HG02571 (cell line): ENCODE measurements at regions not wholly inside any gene's neighbourhood (a gene's known extent, or its start where the extent isn't known, plus 50 kb on each side); places are given as distances from the start of the nearest gene placed in this dataset.

Experiments
- ATAC-seq: cut with Tn5 transposase; IDR thresholded peaks from one replicate; pipeline ENCODE4 v1.9.1; 2021; ENCODE audit warnings: mild to moderate bottlenecking, moderate library complexity; ENCODE audit not compliant: unreplicated experiment

DNA sequence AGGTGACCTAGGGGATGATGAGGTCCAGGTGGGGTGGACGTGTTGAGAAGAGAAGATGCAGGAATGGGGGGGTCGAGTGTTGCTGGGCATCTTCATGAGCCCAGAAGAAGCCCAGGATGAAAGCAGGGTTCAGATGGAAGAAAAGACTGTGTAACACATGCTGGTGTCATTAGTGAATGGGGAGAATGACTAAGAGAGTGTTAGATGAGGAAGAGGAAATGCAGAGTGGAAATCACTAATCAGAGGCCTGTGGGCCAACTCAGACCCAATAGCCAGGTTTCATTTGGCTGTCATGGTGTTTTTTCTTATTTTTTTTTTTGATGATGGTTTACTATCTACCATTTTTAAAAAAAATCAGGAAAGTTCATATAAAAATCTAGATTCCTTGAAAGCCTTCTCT, 180.8 kb upstream of the CAMK1G start:
- ATAC-seq: no peak

DNA sequence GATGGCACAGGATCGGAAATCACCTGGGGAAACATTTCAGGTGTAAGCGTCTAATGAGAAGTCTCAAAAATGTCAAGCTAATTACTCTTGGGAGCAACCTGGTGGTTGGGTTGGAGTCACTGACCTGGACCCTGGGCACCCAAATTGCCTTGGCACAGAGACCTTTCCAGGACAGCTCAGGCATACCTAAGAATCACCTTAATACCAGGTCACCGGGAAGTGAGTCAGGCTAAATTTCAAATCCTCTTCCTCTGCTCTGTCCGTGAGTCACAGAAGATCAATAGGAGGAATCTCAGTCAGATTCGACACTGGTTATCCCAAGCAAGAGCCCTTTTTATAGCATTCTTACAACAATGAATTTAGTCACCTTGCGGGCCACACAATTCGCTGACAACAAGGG, 179.6 kb upstream of the CAMK1G start:
- no peak for ATAC-seq

DNA sequence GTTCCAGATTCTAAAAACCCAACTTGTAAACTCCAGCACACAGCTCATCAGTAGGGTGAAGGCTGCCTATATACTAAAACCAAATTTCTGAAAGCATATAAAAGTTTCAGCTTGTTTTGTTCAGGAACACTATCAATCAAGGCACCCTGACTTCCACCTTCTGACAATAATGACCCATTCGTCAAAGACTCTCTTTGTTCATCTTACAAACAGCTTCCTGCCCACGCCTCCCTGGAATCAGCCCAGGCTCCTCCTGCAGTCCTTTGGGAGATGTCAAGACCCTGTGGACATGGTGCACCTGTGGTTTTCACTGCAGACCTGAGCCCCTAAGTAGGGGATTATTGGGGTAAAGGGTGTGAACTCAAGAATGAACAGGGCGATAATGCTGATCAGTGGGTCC, 178.9 kb upstream of the CAMK1G start:
- ATAC-seq: no peak

DNA sequence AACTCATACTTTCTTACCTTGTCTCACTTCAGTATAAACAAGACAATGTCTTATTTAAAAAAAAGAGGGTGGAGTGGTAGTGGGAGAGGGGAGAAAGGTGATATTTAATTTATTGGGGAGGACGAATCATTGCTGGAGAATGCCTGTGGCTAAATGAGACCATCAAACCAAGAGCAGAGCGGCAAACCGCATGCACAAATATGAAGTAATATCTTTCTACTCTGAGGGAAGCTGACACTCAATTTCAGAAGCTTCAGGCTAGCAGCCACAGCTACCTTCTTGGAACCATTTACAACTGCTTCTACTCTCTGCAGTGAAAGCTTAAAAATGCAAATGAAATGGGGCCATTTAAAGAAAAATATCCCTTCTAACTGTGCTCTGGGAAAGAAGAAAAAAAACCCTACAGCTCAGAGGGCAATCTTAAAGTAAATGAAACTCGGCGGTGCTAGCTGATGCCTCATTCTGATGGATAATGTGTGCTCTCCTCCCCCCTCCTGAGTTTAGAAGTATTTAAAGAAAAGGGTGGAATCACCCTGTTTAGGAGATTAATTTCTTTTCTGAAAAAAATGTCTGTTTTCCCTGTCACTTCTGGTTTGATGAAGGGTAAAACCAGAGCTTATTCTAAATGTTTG, 178.2 kb upstream of the CAMK1G start:
- ATAC-seq: no peak

DNA sequence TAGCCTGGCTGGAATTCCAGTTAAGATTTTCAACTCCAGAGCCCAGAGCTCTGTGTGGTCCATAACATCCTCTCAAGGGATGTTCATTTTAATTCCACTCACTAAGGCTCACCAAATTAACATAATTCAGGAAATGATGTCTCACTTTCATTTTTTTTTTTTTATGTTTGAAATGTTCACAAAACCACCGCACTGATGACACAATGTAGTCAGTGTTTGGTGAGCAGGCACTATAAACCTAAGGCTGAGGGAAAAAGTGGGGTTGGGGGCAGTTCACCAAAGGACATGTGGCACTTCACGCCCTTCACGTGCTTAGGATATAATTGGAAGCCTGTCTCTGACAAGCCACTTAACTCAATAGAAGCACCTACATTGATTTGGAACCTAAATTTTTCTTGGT, 177.3 kb upstream of the CAMK1G start:
- ATAC-seq: no peak

DNA sequence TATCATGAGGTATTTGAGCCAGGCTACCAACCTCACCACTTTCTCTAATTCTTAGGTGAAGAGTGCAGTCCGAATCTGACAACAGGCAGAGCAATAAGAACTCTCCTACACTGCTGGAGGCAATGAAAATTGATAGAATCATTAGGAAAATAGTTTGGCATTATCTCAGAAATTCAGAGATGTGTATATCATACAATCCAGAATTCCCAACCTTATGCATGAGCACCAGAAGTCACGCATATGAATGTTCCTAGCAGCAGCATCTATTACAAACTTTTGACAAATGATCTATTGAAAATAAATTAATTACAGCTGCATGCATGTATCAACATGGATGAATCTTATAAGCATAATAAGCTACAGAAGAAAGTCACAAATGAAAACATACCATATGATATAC, 176.9 kb upstream of the CAMK1G start:
- ATAC-seq: no peak

DNA sequence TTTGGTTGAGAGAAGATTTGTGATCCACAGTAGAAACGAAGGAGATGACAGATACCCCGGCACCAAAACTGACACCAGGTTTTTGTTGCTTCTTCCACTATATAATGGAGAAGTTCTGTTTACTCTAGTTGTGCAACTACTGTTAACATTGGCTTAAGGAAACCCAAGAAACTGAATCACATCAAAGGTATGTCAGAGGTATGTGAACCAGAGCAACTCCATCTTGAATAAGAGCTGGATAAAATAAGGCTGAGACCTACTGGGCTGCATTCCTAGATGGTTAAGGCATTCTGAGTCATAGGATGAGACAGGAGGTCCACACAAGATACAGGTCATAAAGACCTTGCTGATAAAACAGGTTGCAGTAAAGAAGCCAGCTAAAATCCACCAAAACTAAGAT, 173.7 kb upstream of the CAMK1G start:
- no peak for ATAC-seq

DNA sequence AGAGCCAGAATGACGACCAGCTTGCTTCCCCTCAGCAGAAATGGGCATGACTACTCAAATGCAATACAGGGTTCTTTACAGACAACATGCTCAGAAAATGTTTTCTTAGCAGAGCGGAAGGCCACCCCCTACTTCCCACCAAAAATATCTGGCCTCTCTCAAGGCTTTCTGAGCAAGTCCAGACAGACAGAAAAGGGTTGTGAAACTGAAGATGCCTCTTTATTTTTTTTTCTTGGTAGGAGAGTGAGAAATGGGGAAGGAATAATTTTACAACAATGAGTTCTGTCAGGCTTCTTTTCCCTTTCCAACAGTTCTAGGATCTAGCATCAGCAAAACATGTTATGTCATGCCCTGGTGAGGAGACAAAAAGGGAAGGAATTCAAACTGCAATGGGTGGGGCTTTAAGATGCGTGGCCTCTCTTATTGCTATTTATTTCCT, 172.0 kb upstream of the CAMK1G start:
- ATAC-seq: no peak

DNA sequence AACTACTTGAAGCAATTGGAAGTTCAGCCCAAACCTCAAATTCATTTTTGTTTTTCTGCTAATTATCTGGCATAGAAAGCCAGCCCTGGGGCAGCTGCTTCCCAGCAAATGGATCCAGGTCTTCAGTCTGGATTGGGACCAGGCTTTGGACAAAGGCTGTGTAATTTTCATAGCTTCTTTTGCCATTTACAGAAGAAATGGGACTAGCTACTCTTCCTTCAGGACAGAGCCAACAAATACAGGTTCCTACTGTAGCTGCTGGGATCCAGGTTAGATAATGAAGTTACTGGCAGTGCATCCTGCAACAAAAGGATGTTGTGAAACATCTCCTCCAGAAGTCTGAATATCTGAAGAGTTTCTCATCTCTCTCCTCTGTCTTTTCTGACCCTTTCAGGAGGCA, 171.5 kb upstream of the CAMK1G start:
- ATAC-seq: no peak

DNA sequence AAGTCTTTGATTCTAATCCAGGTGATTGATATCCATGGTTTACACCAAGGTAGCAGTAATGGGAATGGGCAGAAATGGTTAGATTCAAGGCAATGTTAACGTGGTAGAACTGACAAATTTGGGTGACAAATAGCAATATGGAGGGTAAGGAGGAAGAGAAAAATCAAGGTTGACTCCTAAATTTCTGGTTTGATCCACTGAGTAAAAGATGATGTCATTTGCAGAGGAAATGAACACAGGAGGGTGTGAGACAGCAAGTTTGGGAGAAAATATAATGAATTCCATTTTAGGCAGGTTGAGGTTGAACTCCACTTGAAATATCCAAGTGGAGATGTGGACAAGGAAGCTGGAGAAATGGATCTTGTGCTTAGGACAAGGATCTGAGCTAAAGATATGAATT, 170.9 kb upstream of the CAMK1G start:
- ATAC-seq: no peak

DNA sequence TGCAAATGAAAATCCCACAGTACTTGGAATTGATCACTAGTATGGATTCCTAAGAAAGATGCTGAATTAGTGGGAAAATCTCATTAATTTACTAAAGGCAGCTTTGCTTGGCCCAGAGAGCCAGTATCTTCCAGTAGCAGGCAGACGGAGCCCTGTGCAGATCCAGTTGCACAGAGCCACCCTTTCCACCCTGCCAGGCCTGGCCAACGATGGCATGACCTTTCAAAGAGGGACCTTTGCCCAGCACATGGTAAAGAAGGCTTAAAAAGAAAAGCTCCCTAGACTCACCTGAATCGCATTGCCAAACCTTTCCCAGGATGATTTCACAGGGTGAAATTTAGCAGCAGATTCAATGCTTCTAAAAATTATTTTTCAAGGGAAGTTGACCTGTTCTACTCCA, 170.5 kb upstream of the CAMK1G start:
- ATAC-seq: no peak

DNA sequence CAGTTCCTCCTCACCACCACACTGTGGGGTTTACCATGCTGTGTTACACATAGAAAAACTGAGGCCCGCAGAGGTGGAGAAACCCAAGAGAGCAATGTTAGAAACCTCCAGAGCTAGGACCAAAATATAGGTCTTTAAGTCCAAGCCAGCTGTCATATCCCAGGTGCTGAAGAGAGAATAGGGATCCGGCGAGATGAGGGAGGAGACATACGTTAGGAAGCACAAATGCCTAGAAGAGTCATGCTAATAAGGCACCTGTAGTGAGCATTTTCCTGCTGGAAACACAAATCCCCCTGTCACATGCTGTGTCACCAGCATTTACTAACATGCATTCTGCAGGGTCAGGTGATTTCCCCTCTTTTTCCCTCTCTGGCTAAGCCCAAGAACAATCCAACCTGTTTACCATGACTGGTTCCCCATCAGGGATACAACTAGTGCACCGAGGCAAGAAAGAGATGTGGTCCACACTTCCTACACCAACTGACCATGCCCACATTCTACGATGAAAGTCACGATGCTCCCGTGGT, 168.6 kb upstream of the CAMK1G start:
- no peak for ATAC-seq

DNA sequence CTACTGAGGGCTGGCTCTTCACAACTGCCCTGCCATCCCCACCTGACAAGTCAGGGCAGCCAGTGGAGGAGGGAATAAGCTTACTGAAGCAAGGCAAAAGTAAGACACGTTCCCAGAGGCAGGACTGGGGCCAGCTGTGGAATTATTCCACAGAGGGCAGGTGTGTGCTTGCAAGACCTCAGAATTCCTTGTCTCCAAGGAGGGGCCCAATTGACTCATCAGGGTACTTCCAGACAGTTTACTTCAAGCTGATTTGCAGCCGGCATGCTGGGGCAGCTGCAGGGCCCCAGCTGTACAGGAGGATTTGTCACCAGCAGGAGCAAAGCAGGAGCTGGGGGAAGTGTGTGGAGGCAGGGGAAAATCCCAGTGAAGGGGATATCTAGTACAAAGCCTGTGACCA, 167.5 kb upstream of the CAMK1G start:
- no peak for ATAC-seq

DNA sequence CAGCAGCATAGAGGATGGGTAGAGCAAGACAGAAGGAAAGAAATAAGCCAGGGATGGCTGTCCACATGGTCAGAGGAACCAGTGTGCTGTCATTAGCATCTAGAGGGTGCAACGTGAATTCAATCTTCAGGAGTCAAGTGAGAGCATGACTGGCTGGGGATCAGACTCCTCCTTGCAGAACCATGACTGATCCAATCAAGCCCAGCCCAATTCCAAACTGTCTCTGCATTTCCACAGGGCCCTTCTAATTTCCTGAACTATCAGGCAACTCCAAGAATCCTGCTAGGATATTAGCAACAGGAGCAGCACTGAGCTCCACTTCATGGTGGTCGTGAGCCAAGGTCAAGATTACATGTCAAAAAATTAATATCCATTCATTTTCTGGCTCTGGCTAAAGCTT, 166.8 kb upstream of the CAMK1G start:
- no peak for ATAC-seq

DNA sequence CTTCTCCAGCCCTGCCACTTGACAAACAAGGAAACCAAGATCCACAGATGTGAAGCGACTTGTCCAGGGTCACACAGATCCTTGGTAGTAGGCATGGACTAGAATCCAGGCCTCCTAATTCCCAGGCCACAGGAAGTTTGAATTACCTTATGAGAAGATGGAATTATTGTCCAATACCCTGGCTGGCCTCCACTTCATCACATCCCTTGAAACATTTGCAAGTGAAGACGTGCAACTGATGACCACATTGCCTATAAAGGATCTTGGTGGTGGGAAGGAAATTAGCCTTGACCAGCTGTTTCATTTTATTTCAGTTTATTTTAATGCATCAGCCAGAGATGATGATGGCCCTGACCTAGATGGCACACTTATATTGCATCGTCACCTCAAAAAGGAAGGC, 165.8 kb upstream of the CAMK1G start:
- ATAC-seq: no peak

DNA sequence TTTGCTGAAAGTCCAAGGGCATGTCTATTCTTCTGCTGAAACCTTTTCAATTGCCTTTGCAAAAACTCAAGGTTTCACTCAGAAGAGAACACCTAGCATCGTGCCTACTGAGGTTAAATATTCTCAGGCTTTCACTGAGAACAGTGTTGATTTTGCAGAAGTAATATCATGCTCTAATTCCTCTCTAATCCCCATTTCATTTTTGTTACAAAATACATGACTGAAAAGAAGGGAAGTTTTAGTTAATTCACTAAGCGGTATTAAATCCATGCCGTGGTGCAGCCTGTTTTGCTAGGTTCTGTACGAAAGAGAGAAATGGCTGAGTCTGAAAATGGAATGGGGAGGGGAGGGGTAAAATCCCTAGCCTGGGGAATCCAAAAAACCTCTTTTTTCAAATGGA, 163.2 kb upstream of the CAMK1G start:
- ATAC-seq: no peak

DNA sequence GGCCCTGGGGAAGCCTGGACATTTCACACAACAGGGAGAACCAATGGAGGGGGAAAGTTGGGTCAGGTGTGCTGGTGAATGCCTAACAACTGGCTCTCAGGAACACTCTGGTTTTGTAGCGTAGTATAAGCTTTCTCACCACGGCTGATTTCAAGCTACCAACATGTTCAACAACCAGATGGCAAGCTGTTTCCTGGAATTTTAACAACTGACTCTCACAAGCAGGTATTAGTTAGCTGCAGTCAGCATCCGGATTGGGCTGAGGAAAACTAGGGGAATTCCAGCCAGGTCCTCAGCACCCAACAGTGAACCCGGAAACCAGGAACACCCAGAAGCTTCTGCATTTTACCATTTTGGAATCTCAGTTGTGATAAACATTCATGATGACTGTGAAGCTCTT, 162.3 kb upstream of the CAMK1G start:
- no peak for ATAC-seq

DNA sequence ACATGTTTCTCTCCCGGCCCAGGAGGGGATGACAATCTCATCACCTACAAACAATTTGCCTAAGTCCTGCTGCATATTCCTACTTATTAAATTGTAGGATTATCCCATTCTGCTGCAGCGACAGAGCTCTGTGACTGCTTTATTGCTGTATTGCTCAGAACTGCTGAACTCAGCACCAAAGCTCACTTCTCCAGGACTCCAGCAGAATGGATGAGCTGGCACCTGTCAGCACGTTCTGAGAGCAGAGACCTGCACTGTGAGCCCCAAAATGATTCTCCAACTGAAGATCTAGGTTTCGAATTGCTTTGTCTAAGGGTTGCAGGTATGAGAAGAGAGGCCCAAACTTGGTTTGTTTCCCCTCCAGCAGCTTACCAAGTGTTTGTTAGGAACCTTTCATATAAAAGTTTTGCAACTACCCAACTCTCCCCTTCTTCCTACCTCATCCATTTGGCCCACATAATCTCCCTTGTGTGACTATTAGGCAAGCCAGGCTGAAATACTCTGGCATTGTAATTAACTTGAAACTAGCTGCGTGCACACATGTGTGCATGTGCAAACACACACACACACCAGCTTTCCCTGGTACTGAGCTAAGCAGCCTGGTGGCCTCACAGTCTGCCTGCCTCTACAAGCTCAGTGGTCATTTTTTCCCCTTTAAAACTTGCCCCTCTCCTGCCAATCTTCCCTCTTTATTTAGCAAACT, 161.4 kb upstream of the CAMK1G start:
- ATAC-seq: no peak

DNA sequence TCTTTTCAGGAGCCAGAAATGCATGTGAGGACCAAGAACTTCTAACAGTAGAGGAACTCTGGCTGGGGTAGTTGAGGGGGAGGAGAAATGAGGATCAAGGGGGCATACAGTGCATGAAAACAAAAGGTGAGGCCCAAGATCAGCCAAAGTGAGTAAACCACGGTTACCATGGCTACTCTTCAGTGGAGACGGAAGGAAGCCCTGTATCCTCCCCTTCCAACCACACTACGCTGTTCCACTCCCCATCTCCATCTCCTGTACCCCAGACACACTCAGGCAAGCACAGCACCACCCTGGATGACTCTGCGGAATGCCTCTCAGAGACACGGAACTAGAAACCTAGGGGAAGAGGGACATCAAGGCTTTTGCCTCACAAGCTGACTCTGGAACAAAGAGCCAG, 157.6 kb upstream of the CAMK1G start:
- ATAC-seq: no peak

DNA sequence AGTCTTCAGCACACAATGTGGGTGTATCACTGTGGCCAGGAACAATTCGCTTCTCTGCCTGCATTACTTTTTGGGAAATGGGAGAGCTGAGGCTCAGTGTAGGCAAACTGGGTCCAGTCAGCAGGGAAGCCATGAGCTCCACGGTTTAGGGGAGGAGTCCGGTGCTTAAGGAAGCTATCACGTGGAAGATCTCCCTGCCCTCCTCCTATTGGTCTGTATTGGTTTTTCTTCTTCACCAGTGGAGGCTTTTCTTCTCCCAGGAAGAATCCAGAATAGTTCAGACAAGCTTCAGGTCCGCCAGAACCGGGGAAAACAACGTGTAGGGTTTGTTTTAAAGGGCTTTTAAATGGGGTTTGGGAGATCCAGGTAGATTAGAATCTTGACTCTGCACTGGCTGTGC, 156.2 kb upstream of the CAMK1G start:
- ATAC-seq: no peak

DNA sequence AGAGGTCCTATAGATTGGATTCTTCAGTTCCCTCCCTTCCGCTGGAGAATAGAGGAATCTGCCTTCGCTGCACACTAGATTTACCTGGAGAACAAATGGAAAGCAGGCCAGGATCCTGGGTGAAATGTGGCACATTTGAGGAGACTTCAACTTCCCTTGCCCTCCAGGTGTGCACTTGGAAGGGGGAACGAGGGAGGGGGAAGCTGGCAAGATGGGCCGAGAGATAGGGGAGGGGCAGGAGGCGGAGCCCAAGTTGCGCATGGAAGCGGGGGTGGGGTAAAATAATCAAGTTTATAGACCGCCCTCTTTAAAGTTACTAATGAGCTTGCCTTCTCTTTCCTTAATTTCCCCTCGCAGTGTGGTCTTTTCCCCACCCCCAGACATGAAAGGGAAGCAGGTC, 155.7 kb upstream of the CAMK1G start:
- ATAC-seq: no peak

DNA sequence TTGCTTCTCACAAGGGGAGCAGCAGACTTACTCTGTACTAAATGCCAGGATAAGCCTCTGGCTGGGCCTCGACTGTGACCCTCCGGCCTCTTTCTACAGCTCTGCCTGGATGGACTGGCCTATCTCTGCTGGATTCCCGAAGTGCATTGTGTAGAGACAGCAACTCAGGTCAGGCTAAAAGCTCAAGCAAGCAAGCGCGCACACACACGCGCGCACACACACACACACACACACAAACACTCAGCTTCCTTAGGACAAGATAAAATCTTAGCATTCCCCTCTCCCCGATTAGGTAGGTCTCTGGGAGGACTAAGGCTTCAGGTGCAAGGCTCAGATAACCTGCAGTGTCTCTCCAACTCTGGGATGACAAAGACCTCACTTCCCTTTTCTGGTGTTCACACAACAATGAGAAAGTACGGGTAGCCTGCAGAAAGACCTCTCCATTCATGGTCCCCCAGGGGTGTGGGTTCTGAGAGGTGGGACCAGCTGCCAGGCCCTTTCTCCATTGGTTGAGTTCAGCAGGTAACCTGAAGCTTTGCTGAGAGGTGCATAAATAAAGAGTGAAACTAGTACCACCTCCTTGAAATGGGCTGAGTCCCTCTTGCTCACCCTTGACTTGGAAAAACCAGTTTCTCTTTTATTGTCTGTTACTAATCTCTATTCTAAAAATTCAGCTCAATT, 155.1 kb upstream of the CAMK1G start:
- ATAC-seq: no peak
